IPS-20b (cell line): ENCODE measurements at regions not wholly inside any gene's neighbourhood (a gene's known extent, or its start where the extent isn't known, plus 50 kb on each side); places are given as distances from the start of the nearest gene placed in this dataset.
"Not testable (repeated sequence)": the region's sequence is repeated elsewhere in the genome, so short reads cannot be mapped to it uniquely, and the experiment has no call there.

ENCODE experiments used
- H3K27ac ChIP-seq: one replicate; pipeline ENCODE4 v1.5.1; 2013; ENCODE audit warnings: low read length
- H3K27me3 ChIP-seq: 2 replicates; pipeline ENCODE4 v1.6.1; 2013; ENCODE audit warnings: mild to moderate bottlenecking, low read length, inconsistent platforms; ENCODE audit not compliant: insufficient read depth
- H3K36me3 ChIP-seq: 2 replicates; pipeline ENCODE4 v1.6.1; 2013; ENCODE audit warnings: low read depth, mild to moderate bottlenecking, inconsistent platforms, low read length, moderate library complexity; ENCODE audit not compliant: insufficient read depth
- H3K4me1 ChIP-seq: 2 replicates; pipeline ENCODE4 v1.6.1; 2013; ENCODE audit warnings: mild to moderate bottlenecking, control low read depth, inconsistent platforms, low read length, moderate library complexity; ENCODE audit not compliant: insufficient read depth
- H3K4me3 ChIP-seq: 2 replicates; pipeline ENCODE4 v1.5.1; 2013; ENCODE audit warnings: mild to moderate bottlenecking, low read length, inconsistent platforms
- H3K9ac ChIP-seq: 2 replicates; pipeline ENCODE4 v1.6.1; 2013; ENCODE audit warnings: low read depth, mild to moderate bottlenecking, inconsistent platforms, low read length, moderate library complexity
- H3K9me3 ChIP-seq: 2 replicates; pipeline ENCODE4 v1.6.1; 2013; ENCODE audit warnings: mild to moderate bottlenecking, low read depth, low read length, inconsistent platforms; ENCODE audit not compliant: insufficient read depth

- no peak overlapping the region for H3K4me3 ChIP-seq
- H3K9ac ChIP-seq, result no peak overlapping the region
- H3K9me3 ChIP-seq, result no peaks in the 10 kb centered on the region
- H3K4me1 ChIP-seq, result no peaks in the 10 kb centered on the region
- no peaks in the 10 kb centered on the region for H3K36me3 ChIP-seq
- no peak overlapping the region for H3K27ac ChIP-seq
- no peaks in the 10 kb centered on the region for H3K27me3 ChIP-seq
Observed at GRCh38 chr1:191517826-191518225, 640.4 kb upstream of the RGS18 start.

- H3K9ac ChIP-seq, result no peak overlapping the region
- H3K27ac ChIP-seq, result no peak overlapping the region
- no peaks in the 10 kb centered on the region for H3K9me3 ChIP-seq
- H3K4me3 ChIP-seq, result no peak overlapping the region
- H3K4me1 ChIP-seq, result no peaks in the 10 kb centered on the region
- H3K36me3 ChIP-seq, result no peaks in the 10 kb centered on the region
- no peaks in the 10 kb centered on the region for H3K27me3 ChIP-seq
Observed at GRCh38 chr1:191519519-191519918, 638.7 kb upstream of the RGS18 start.

- H3K27me3 ChIP-seq, result no peaks in the 10 kb centered on the region
- H3K4me1 ChIP-seq, result no peaks in the 10 kb centered on the region
- H3K9ac ChIP-seq, result no peak overlapping the region
- no peaks in the 10 kb centered on the region for H3K36me3 ChIP-seq
- H3K4me3 ChIP-seq, result no peak overlapping the region
- H3K9me3 ChIP-seq, result no peaks in the 10 kb centered on the region
- no peak overlapping the region for H3K27ac ChIP-seq
Observed at GRCh38 chr1:191520345-191520744, 637.9 kb upstream of the RGS18 start.

- not testable (repeated sequence) for H3K27me3 ChIP-seq
Observed at GRCh38 chr1:191525944-191526343, 632.3 kb upstream of the RGS18 start.

GRCh38 chr1:191528275-191528674, 630.0 kb upstream of the RGS18 start:
- no peaks in the 10 kb centered on the region for H3K9me3 ChIP-seq
- no peaks in the 10 kb centered on the region for H3K36me3 ChIP-seq
- H3K4me3 ChIP-seq, result no peak overlapping the region
- no peak overlapping the region for H3K9ac ChIP-seq
- H3K27ac ChIP-seq, result no peak overlapping the region
- no peaks in the 10 kb centered on the region for H3K4me1 ChIP-seq
- no peaks in the 10 kb centered on the region for H3K27me3 ChIP-seq

More at GRCh38 chr1:191525944-191526343, 632.3 kb upstream of the RGS18 start:
- not testable (repeated sequence) for H3K4me3 ChIP-seq, H3K9me3 ChIP-seq, H3K9ac ChIP-seq, H3K27ac ChIP-seq, H3K4me1 ChIP-seq, H3K36me3 ChIP-seq

GRCh38 chr1:191530928-191531327, 627.3 kb upstream of the RGS18 start:
- Histone ChIP-seq H3K36me3 (no peaks in the 10 kb centered on the region), H3K9ac (no peak overlapping the region), H3K27me3 (no peaks in the 10 kb centered on the region), H3K27ac (no peak overlapping the region), H3K4me3 (no peak overlapping the region), H3K9me3 (no peaks in the 10 kb centered on the region), H3K4me1 (no peaks in the 10 kb centered on the region; the same call in 1 of the 2 replicates)

GRCh38 chr1:191533254-191533653, 625.0 kb upstream of the RGS18 start:
- Histone ChIP-seq H3K27me3 (no peaks in the 10 kb centered on the region), H3K27ac (no peak overlapping the region), H3K36me3 (no peaks in the 10 kb centered on the region), H3K9ac (no peak overlapping the region), H3K9me3 (no peaks in the 10 kb centered on the region), H3K4me3 (no peak overlapping the region), H3K4me1 (no peaks in the 10 kb centered on the region; the same call in 1 of the 2 replicates)

- Histone ChIP-seq H3K4me3 (no peak overlapping the region), H3K4me1 (no peaks in the 10 kb centered on the region; the same call in 1 of the 2 replicates), H3K27me3 (no peaks in the 10 kb centered on the region), H3K9ac (no peak overlapping the region), H3K36me3 (no peaks in the 10 kb centered on the region), H3K9me3 (no peaks in the 10 kb centered on the region), H3K27ac (no peak overlapping the region)
Observed at GRCh38 chr1:191536791-191537429, 621.4 kb upstream of the RGS18 start.

- no peaks in the 10 kb centered on the region for H3K9me3 ChIP-seq
- no peaks in the 10 kb centered on the region for H3K27me3 ChIP-seq
- H3K9ac ChIP-seq, result no peak overlapping the region
- H3K27ac ChIP-seq, result no peak overlapping the region
- H3K4me3 ChIP-seq, result no peak overlapping the region
- no peaks in the 10 kb centered on the region for H3K4me1 ChIP-seq
- H3K36me3 ChIP-seq, result no peaks in the 10 kb centered on the region
Observed at GRCh38 chr1:191541758-191542157, 616.5 kb upstream of the RGS18 start.

GRCh38 chr1:191542444-191542843, 615.8 kb upstream of the RGS18 start:
- H3K4me3 ChIP-seq, result no peak overlapping the region
- H3K4me1 ChIP-seq, result no peaks in the 10 kb centered on the region
- H3K27me3 ChIP-seq, result no peaks in the 10 kb centered on the region
- no peak overlapping the region for H3K27ac ChIP-seq
- no peaks in the 10 kb centered on the region for H3K36me3 ChIP-seq
- no peak overlapping the region for H3K9ac ChIP-seq
- H3K9me3 ChIP-seq, result no peaks in the 10 kb centered on the region

GRCh38 chr1:191546803-191547202, 611.5 kb upstream of the RGS18 start:
- Histone ChIP-seq H3K4me1 (no peaks in the 10 kb centered on the region), H3K9me3 (no peaks in the 10 kb centered on the region), H3K36me3 (no peaks in the 10 kb centered on the region), H3K4me3 (no peak overlapping the region), H3K27me3 (no peaks in the 10 kb centered on the region), H3K9ac (no peak overlapping the region), H3K27ac (no peak overlapping the region)

GRCh38 chr1:191551019-191551418, 607.2 kb upstream of the RGS18 start:
- Histone ChIP-seq H3K36me3 (no peaks in the 10 kb centered on the region), H3K9ac (no peak overlapping the region), H3K27ac (no peak overlapping the region), H3K9me3 (no peaks in the 10 kb centered on the region), H3K4me1 (no peaks in the 10 kb centered on the region), H3K4me3 (no peak overlapping the region), H3K27me3 (no peaks in the 10 kb centered on the region)
